Superior temporal gyrus (tissue), 1 donor: ENCODE measurements at regions not wholly inside any gene's neighbourhood (a gene's known extent, or its start where the extent isn't known, plus 50 kb on each side); places are given as distances from the start of the nearest gene placed in this dataset.

Experiments used
- DNase-seq: peaks from one replicate; pipeline ENCODE4 v3.0.0-alpha.2; 2016; ENCODE audit errors: extremely low spot score

DNA sequence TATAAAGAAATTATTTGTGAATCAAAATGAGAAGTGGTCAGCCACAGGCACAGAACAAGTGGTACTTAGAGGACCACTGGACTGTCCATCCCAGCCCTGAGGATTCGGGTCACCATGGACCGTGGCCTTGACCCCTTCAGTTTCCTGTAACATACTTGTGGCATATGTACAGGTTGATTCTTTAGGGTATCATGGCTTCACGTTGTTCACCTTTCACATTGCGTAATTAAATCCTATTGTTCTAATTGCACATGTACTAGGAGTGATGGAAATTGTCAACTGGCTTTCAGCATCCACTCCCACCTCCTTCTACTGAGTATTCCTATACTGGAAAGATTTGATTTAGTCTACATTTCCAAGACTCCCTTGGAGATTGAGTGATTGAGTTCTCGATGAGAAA lies 148.3 kb upstream of the GJB5 start:
- no peak for DNase-seq

- no peak for DNase-seq
Measured at GRCh38 chr1:34610063-34610462, 144.8 kb upstream of the GJB5 start.

- DNase-seq = no peak
Measured at GRCh38 chr1:34611571-34611970, 143.3 kb upstream of the GJB5 start.

DNA sequence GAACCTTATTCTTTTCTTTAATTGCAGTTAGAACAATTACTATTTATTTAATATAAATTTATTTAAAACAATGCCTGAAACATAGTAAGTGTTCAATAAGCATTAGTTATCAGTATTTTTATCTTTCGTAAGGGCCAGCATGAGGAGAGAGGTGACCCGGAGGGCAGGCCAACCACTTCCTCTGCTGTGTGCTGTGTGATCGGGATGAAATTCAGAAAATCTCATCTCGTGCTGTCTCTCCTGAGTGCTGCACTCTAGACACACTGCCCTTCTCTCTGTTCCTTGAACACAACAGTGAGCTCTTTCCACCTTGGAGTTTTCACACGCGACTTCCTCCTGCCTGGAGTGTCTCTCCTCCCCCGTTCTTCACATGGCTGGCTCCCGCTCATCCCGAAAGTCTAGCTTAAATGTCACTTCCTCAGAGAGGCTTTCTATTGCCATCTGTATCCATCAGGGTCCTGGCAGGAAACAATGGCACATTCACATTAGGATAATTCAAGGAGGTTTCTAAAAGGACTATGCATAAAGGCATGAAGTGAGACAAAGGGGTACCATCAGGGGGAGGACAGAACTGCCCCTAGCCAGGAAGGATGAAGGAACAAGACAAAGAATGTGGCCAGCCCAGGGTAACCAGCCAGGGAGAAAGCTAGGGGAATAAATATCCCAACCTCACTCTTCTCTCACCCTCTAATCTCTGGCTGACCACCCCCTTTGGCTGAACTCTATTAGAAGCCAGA lies 142.6 kb upstream of the GJB5 start:
- DNase-seq = no peak

GRCh38 chr1:34617321-34618118 lies 137.3 kb upstream of the GJB5 start:
- no peak for DNase-seq

DNA sequence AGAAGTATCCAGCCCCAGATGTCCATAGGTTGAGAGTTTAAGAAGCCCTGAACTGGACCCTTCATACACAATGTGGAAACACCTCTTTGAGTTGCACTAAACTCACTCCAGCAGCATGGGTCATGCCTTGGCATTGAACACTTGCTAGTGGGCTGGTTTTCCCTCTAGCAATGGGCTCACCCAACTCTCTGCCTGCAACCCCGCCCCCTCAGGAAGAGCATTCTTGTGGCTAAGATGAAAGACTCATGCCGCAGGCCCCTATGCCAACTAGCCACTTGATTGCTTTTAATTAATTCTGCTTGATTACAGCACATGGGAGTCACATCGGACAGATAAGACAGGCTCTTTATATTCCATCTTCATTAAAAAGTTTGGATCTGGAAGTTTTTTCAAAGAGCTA lies 136.5 kb upstream of the GJB5 start:
- DNase-seq = no peak

GRCh38 chr1:34619256-34619655 lies 135.6 kb upstream of the GJB5 start:
- no peak for DNase-seq

DNA sequence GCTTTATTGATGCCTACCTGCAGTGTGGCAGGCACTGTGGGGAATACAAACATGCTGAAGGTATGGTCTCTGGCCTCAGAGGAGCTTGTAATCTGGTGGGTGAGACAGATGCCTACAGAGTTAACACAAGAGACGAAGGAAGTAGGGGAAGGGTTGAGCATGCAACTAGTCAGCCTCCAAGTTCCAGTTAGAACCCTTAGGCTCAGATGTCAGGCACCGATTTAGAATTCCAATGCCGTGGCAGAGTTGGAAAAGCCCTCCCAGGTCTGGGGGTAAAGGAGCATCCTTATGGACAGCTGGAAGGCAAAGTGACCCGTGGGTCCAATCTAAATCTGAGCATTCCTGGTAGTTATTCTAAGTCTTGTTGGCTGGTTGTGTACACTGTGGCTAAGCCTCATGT lies 132.9 kb upstream of the GJB5 start:
- DNase-seq = no peak

DNA sequence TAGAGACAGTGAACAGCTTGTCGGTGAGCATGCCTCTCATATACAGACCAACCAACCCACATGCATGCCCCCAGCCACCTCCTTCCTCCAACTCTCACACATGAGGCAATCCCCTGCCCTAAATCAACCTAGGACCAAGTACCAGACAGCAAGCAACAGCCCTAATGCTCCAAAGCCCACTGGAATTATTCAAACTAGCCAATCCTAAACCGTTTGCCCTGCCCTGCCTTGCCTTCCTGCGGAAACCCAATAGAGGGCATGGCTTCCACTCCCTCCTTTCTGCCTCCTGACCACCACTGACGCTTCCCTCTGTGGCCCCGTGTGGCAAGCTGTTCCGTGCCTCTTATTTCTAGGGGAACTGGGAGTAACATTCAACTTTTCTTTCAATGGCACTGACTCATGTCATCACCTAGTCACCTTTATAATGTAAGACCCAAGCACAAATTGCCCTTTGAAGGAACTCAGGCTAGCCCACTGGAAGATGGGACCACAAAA lies 129.3 kb upstream of the GJB5 start:
- DNase-seq = no peak

DNA sequence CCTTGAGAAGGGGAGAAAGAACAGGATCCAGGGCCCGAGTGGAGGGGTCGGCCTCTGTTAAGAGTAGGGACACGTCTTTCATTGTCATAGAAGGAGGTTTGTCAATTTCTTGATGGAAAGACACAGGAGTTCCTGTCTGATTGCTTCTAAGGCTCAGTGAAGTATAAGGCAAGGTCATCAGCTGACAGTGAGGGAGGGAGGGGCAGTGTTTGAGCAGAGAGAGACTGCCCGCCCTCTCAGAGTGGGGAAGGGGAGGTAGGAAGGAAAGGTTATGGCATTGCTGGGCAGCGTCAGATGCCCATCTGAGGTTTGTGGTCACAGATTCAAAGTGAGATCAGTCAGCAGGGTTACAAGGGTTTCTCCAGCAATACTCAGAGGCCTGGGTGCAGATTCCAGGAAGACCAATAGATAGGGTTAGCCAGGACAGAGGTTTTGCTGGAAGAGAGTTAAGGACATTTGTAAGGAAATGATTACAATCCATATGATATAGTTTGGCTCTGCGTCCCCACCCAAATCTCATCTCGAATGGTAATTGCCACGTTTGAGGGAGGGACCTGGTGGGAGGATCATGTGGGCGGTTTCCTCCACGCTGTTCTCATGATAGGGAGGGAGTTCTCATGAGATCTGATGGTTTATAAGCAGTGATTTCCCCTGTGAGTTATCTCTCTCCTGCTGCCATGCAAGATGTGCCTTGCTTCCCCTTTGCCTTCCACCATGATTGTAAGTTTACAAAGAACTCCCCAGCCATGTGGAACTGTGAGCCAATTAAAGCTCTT lies 127.2 kb upstream of the GJB5 start:
- no peak for DNase-seq

GRCh38 chr1:34631126-34631525 lies 123.7 kb upstream of the GJB5 start:
- no peak for DNase-seq

DNA sequence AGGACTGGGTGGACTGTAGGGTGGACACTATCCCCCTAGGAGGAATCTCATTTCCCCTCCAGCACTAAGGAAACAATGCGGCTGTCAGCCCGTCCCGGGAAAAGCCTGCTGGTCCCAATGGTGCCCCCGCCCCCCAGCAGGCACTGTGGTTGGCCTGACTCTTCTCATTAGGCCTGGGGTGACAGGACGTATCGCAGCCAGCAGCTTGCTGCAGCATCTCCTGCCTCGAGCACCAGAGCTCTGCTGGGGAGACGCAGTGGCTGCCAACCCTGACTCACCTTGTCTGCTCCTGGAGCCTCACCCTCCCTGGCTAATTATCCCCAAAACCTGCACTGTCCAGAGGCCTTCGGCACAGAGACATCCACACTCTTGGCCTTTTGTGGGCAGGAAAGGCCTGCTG lies 115.1 kb upstream of the GJB5 start:
- DNase-seq = no peak

DNA sequence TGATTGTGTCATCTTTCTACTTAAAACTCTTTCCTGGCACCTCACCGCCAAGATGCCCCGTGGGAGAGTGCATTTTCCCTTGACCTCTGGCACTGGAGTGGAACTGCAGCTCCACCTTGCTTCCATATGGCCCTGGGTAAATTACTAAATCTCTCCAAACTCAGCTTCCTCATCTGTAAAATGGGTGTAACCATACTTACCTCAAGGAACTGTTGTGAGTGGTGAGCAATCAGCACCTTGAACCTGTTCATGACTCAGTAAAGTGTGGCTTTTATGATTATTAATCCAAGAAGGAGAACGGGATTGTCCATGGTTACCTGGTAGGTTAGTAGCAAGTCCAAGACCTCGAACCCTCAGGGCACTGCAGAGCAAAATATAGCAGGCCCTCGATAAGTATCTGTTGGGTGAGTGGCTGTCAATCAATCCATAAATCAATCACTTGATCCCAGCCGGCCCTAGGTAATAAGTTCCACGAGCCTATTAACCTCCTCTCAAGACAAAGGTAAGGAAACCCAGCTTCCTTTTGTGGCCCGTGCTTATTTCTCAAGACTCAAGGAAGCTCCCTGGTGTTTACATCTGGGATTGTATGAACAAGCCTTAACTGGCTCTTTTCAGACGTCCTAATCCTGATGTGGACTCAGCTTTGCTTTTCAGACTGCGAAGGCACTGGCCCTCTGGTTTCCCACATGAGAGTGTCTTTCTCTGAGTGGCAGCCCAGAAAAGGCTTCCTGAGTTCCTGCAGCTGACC lies 114.0 kb upstream of the GJB5 start:
- DNase-seq = no peak

- no peak for DNase-seq
Measured at GRCh38 chr1:34642679-34643078, 112.2 kb upstream of the GJB5 start.

GRCh38 chr1:34645109-34645688 lies 109.6 kb upstream of the GJB5 start:
- no peak for DNase-seq

DNA sequence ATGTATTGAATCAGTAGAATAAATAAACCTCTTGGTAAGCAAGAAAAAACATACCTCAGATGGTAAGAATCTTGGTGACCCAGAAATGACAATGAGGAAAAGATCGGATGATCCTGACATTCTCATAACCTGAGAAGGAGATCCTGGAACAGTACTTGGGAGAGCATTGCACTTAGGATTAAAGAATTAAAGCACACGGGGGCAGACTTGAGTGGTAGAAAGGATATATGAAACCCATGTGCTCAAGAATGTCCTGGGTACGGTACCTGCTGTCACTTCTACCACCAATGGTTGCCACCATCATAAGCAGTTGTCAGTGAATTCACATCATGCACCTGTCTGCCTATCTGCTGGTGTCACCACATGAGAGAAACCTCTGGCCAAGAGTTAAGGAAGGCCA lies 108.9 kb upstream of the GJB5 start:
- no peak for DNase-seq

GRCh38 chr1:34648501-34648900 lies 106.3 kb upstream of the GJB5 start:
- DNase-seq = no peak

- DNase-seq = no peak
Measured at GRCh38 chr1:34650090-34650489, 104.8 kb upstream of the GJB5 start.

- no peak for DNase-seq
Measured at GRCh38 chr1:34650800-34651199, 104.0 kb upstream of the GJB5 start.

GRCh38 chr1:34653110-34653509 lies 101.7 kb upstream of the GJB5 start:
- no peak for DNase-seq

GRCh38 chr1:34655206-34655874 lies 99.5 kb upstream of the GJB5 start:
- DNase-seq = no peak
